HepG2 (cell line): ENCODE measurements at regions not wholly inside any gene's neighbourhood (a gene's known extent, or its start where the extent isn't known, plus 50 kb on each side); places are given as distances from the start of the nearest gene placed in this dataset.

Source experiments
- ATAC-seq: fragments of 200-7000 bp; cut with Tn5 transposase; 3 replicates; pipeline ENCODE4 v1.9.1; 2020; ENCODE audit warnings: mild to moderate bottlenecking, moderate library complexity
- BruUV-seq: library from RNA; stranded (reverse); fragments of 400-500 nt; replicated peaks from 2 replicates; lab custom pipeline; 2021; lab: Mats Ljungman, UMichigan
- CTCF ChIA-PET: fragments of 300-600 bp; formaldehyde crosslinking; extraction: SDS; loops from one replicate; lab custom pipeline; 2021; ENCODE audit warnings: low total read pairs, inconsistent platforms, low intra/inter-chr PET ratio; lab: Yijun Ruan, JAX
- POLR2A ChIA-PET: fragments of 350-600 bp; sonication (Branson Sonifier 250); formaldehyde crosslinking; loops from one replicate; lab custom pipeline; 2020; ENCODE audit warnings: antibody characterized with exemption, inconsistent platforms; lab: Yijun Ruan, JAX
- DNase-seq: peaks from one replicate; pipeline ENCODE4 v3.0.0-alpha.2; 2015; ENCODE audit warnings: low spot score
- FAIRE-seq: peaks from 3 replicates; lab custom pipeline; 2011; peaks lifted over from hg19 to GRCh38; lab: Jason Lieb, UNC
- H2AFZ ChIP-seq: one replicate; pipeline ENCODE4 v1.6.1; 2011; ENCODE audit warnings: low read length, inconsistent platforms
- H3K27ac ChIP-seq: fragments of 300-600 bp; 3 replicates; pipeline ENCODE4 v1.8.0; 2011; ENCODE audit warnings: mixed run types, mild to moderate bottlenecking, mixed read lengths, low read length, inconsistent platforms; ENCODE audit not compliant: insufficient read depth; ENCODE audit errors: extremely low read length
- H3K27me3 ChIP-seq, 2 experiments: fragments of 200-600 bp in 1 of 2; 2 replicates in 1 of 2; 3 replicates in 1 of 2; pipeline versions ENCODE4 v1.6.0 to v1.8.0; 2011; ENCODE audit warnings: low read length in 2 of 2, mild to moderate bottlenecking in 2 of 2, moderate library complexity in 2 of 2, inconsistent platforms in 1 of 2; ENCODE audit not compliant: insufficient read depth in 2 of 2, control insufficient read depth in 1 of 2
- H3K36me3 ChIP-seq, 2 experiments: fragments of 200-600 bp in 1 of 2; replicated peaks in 1 of 2; 2 replicates in 1 of 2; 3 replicates in 1 of 2; pipeline versions ENCODE4 v1.5.1 to v1.8.0; 2011; ENCODE audit warnings: low read length in 2 of 2, inconsistent platforms in 1 of 2; ENCODE audit not compliant: insufficient read depth in 2 of 2, control insufficient read depth in 1 of 2
- H3K4me1 ChIP-seq: 2 replicates; pipeline ENCODE4 v1.5.1; 2012; ENCODE audit warnings: low read length, inconsistent platforms; ENCODE audit not compliant: insufficient read depth
- H3K4me2 ChIP-seq: 2 replicates; pipeline ENCODE4 v1.6.0; 2011; ENCODE audit warnings: low read depth, low read length, inconsistent platforms
- H3K4me3 ChIP-seq, 3 experiments: fragments of 200-600 bp in 1 of 3; sonication (generic), shearing (Covaris generic) in 1 of 3; replicated peaks in 1 of 3; 2 replicates each; pipeline ENCODE4 v1.5.1; 2011 to 2016; ENCODE audit warnings: low read length in 3 of 3, inconsistent platforms in 2 of 3, low read depth in 2 of 3, mild to moderate bottlenecking in 2 of 3, control low read depth in 1 of 3, mixed read lengths in 1 of 3; ENCODE audit not compliant: insufficient read depth in 1 of 3
- H3K79me2 ChIP-seq: one replicate; pipeline ENCODE4 v1.6.1; 2011; ENCODE audit warnings: low read length, inconsistent platforms; ENCODE audit not compliant: insufficient read depth
- H3K9ac ChIP-seq: 2 replicates; pipeline ENCODE4 v1.6.0; 2011; ENCODE audit warnings: mild to moderate bottlenecking, low read depth, low read length, inconsistent platforms; ENCODE audit not compliant: insufficient read depth
- H3K9me3 ChIP-seq: 2 replicates; pipeline ENCODE4 v1.5.1; 2012; ENCODE audit warnings: mild to moderate bottlenecking, low read length
- H4K20me1 ChIP-seq: 2 replicates; pipeline ENCODE4 v1.6.0; 2011; ENCODE audit warnings: inconsistent platforms, mild to moderate bottlenecking, low read length, moderate library complexity; ENCODE audit not compliant: insufficient read depth
- ATF6 ChIP-seq: sonication (generic); formaldehyde crosslinking; conservative IDR thresholded peaks from 2 replicates; pipeline ENCODE4 v1.4.0; 2020; ENCODE audit warnings: missing genetic modification reagents
- ATF7 ChIP-seq, 2 experiments: fragments of 450-650 bp in 1 of 2; sonication (generic) in 1 of 2; formaldehyde crosslinking in 1 of 2; IDR thresholded peaks; 2 replicates each; pipeline versions ENCODE4 v1.4.0 to v1.6.1; 2016 to 2020; ENCODE audit warnings: antibody characterized with exemption in 1 of 2, mild to moderate bottlenecking in 1 of 2, missing genetic modification reagents in 1 of 2
- BCL6 ChIP-seq: IDR thresholded peaks from 2 replicates; pipeline ENCODE4 v1.6.1; 2016; ENCODE audit warnings: missing genetic modification reagents, missing compliant biosample characterization
- FIP1L1 ChIP-seq: fragments of 200-400 bp; formaldehyde crosslinking; IDR thresholded peaks from 2 replicates; pipeline ENCODE4 v1.6.1; 2018; ENCODE audit warnings: low read depth, mild to moderate bottlenecking, low read length, moderate library complexity, borderline replicate concordance; ENCODE audit not compliant: insufficient read depth
- HDAC1 ChIP-seq: sonication (generic); formaldehyde crosslinking; IDR thresholded peaks from 2 replicates; pipeline ENCODE4 v1.5.1; 2020; ENCODE audit warnings: mild to moderate bottlenecking, missing genetic modification reagents
- HHEX ChIP-seq: IDR thresholded peaks from 2 replicates; pipeline ENCODE4 v1.6.1; 2016; ENCODE audit warnings: control low read depth
- HNRNPH1 ChIP-seq: fragments of 200-400 bp; formaldehyde crosslinking; optimal IDR thresholded peaks from 2 replicates; pipeline ENCODE3; 2017; ENCODE audit warnings: mild to moderate bottlenecking, low read depth, low read length
- HOXA5 ChIP-seq: sonication (generic); formaldehyde crosslinking; IDR thresholded peaks from 2 replicates; pipeline ENCODE4 v1.4.0; 2020; ENCODE audit warnings: missing genetic modification reagents
- KAT8 ChIP-seq: IDR thresholded peaks from 2 replicates; pipeline ENCODE4 v1.6.1; 2016; ENCODE audit warnings: missing genetic modification reagents, missing compliant biosample characterization
- RBM39 ChIP-seq: fragments of 200-400 bp; formaldehyde crosslinking; IDR thresholded peaks from one replicate; pipeline ENCODE4 v1.6.1; 2018; ENCODE audit warnings: antibody characterized with exemption, mild to moderate bottlenecking, low read depth, low read length; ENCODE audit not compliant: poor library complexity, severe bottlenecking
- SAFB2 ChIP-seq: sonication (generic); formaldehyde crosslinking; IDR thresholded peaks from 2 replicates; pipeline ENCODE4 v1.5.1; 2020; ENCODE audit warnings: missing genetic modification reagents, low read depth, mild to moderate bottlenecking, borderline replicate concordance
- ZNF12 ChIP-seq: sonication (generic); formaldehyde crosslinking; IDR thresholded peaks from 2 replicates; pipeline ENCODE4 v1.5.0; 2020; ENCODE audit warnings: missing genetic modification reagents
- ZNF552 ChIP-seq: sonication (generic); formaldehyde crosslinking; IDR thresholded peaks from 2 replicates; pipeline ENCODE4 v1.9.0; 2022; ENCODE audit warnings: missing genetic modification reagents, mild to moderate bottlenecking, borderline replicate concordance
- ZNF83 ChIP-seq: sonication (generic); formaldehyde crosslinking; IDR thresholded peaks from 2 replicates; pipeline ENCODE4 v1.4.0; 2020; ENCODE audit warnings: missing genetic modification reagents, mild to moderate bottlenecking, borderline replicate concordance
- WGBS: methylation state at CpG from one replicate; pipeline ENCODE4 v1.1.6; 2017; ENCODE audit warnings: low lambda C conversion rate; 5-methylcytosine and 5-hydroxymethylcytosine counted together
- in situ Hi-C: cut with HindIII; loops from 2 replicates; pipeline ENCODE4 v1.10.0; 2017; ENCODE audit warnings: low pct_unique_long_range_greater_than_20kb; ENCODE audit not compliant: extremely low pct_ligation_motif_present
- intact Hi-C: fragments of 100-400 bp; cut with micrococcal nuclease; formaldehyde crosslinking; loops from one replicate; pipeline ENCODE4 v1.10.0; 2022; ENCODE audit not compliant: unreplicated experiment
- TF ChIP-seq, protein P1 (sequence below): sonication (generic); formaldehyde crosslinking; conservative IDR thresholded peaks from 2 replicates; pipeline ENCODE4 v1.4.0; 2020; ENCODE audit warnings: missing genetic modification reagents
- TF ChIP-seq, protein P2 (sequence below): sonication (generic); formaldehyde crosslinking; IDR thresholded peaks from 2 replicates; pipeline ENCODE4 v1.5.0; 2020; ENCODE audit warnings: missing genetic modification reagents

- whole genome bisulfite sequencing: 0% methylated on average over 2 of the region's 2 CpGs
- no peak overlapping the region for H3K27ac ChIP-seq
- TF ChIP-seq ATF6 (CRISPR knock-in tag) (no peak), ATF7 (IDR thresholded peaks at IDR 0.05) (no peak), ATF7 (CRISPR knock-in tag; IDR thresholded peaks at IDR 0.05) (no peak), KAT8 (no peak), ZNF12 (no peak), HHEX (CRISPR knock-in tag) (no peak), HOXA5 (CRISPR knock-in tag) (no peak), HDAC1 (no peak), ZNF552 (CRISPR knock-in tag) (no peak), RBM39 (no peak), SAFB2 (no peak), HNRNPH1 (no peak), FIP1L1 (no peak), ZNF83 (no peak), BCL6 (CRISPR knock-in tag) (no peak)
- TF ChIP-seq, protein P1, sequence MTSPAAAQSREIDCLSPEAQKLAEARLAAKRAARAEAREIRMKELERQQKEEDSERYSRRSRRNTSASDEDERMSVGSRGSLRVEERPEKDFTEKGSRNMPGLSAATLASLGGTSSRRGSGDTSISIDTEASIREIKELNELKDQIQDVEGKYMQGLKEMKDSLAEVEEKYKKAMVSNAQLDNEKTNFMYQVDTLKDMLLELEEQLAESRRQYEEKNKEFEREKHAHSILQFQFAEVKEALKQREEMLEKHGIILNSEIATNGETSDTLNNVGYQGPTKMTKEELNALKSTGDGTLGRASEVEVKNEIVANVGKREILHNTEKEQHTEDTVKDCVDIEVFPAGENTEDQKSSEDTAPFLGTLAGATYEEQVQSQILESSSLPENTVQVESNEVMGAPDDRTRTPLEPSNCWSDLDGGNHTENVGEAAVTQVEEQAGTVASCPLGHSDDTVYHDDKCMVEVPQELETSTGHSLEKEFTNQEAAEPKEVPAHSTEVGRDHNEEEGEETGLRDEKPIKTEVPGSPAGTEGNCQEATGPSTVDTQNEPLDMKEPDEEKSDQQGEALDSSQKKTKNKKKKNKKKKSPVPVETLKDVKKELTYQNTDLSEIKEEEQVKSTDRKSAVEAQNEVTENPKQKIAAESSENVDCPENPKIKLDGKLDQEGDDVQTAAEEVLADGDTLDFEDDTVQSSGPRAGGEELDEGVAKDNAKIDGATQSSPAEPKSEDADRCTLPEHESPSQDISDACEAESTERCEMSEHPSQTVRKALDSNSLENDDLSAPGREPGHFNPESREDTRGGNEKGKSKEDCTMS: no peak
- TF ChIP-seq, protein P2, sequence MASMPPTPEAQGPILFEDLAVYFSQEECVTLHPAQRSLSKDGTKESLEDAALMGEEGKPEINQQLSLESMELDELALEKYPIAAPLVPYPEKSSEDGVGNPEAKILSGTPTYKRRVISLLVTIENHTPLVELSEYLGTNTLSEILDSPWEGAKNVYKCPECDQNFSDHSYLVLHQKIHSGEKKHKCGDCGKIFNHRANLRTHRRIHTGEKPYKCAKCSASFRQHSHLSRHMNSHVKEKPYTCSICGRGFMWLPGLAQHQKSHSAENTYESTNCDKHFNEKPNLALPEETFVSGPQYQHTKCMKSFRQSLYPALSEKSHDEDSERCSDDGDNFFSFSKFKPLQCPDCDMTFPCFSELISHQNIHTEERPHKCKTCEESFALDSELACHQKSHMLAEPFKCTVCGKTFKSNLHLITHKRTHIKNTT (CRISPR knock-in tag): no peak
- no peak overlapping the region for H3K4me2 ChIP-seq
- H2AFZ ChIP-seq: no peak overlapping the region
- no peaks in the 10 kb centered on the region for H3K36me3 ChIP-seq
- in situ Hi-C loops: no loop called here
- H3K9ac ChIP-seq: no peak overlapping the region
- DNase-seq (no peak), ATAC-seq (no peak), FAIRE-seq (no peak)
- no peaks in the 10 kb centered on the region for H3K9me3 ChIP-seq
- no peaks in the 10 kb centered on the region for H4K20me1 ChIP-seq
- CTCF ChIA-PET: no interaction called here
- intact Hi-C loops: no loop called here
- no peaks in the 10 kb centered on the region for H3K27me3 ChIP-seq
- BruUV-seq: no TSS peak
- H3K4me3 ChIP-seq: no peak overlapping the region
- H3K4me1 ChIP-seq: no peaks in the 10 kb centered on the region
- H3K79me2 ChIP-seq: no peaks in the 10 kb centered on the region
- POLR2A ChIA-PET: no interaction called here
Observed at GRCh38 chr13:89791971-89792630, 1555.4 kb upstream of the MIR17HG start.
